Hepatocyte (in vitro differentiated cells): ENCODE measurements at regions not wholly inside any gene's neighbourhood (a gene's known extent, or its start where the extent isn't known, plus 50 kb on each side); places are given as distances from the start of the nearest gene placed in this dataset.
"Not testable (repeated sequence)": the region's sequence is repeated elsewhere in the genome, so short reads cannot be mapped to it uniquely, and the experiment has no call there.

Source experiments
- DNase-seq: peaks from one replicate; pipeline ENCODE4 v3.0.0-alpha.2; 2016; ENCODE audit warnings: low spot score
- H2AFZ ChIP-seq: fragments of 200-600 bp; sonication (generic); 2 replicates; pipeline ENCODE4 v1.6.0; 2016; ENCODE audit warnings: antibody characterized with exemption, mild to moderate bottlenecking
- H3K27ac ChIP-seq: fragments of 200-600 bp; sonication (generic); 2 replicates; pipeline ENCODE4 v1.5.1; 2016; ENCODE audit warnings: mild to moderate bottlenecking
- H3K27me3 ChIP-seq: fragments of 200-600 bp; sonication (generic); 2 replicates; pipeline ENCODE4 v1.6.1; 2016
- H3K36me3 ChIP-seq: fragments of 200-600 bp; sonication (generic); replicated peaks from 2 replicates; pipeline ENCODE4 v1.5.1; 2016; ENCODE audit warnings: low read depth; ENCODE audit not compliant: insufficient read depth
- H3K4me1 ChIP-seq: fragments of 200-600 bp; sonication (generic); 2 replicates; pipeline ENCODE4 v1.5.1; 2016; ENCODE audit warnings: mild to moderate bottlenecking, moderate library complexity; ENCODE audit not compliant: insufficient read depth
- H3K4me2 ChIP-seq: fragments of 200-600 bp; sonication (generic); 2 replicates; pipeline ENCODE4 v1.6.0; 2016
- H3K4me3 ChIP-seq: fragments of 200-600 bp; sonication (generic); 2 replicates; pipeline ENCODE4 v1.5.1; 2016; ENCODE audit warnings: mild to moderate bottlenecking
- H3K79me2 ChIP-seq: fragments of 200-600 bp; sonication (generic); 2 replicates; pipeline ENCODE4 v1.6.0; 2017; ENCODE audit warnings: mild to moderate bottlenecking
- H3K9me2 ChIP-seq: fragments of 200-600 bp; sonication (generic); replicated peaks from 2 replicates; pipeline ENCODE4 v1.6.0; 2017; ENCODE audit warnings: mild to moderate bottlenecking; ENCODE audit not compliant: insufficient read depth
- H3K9me3 ChIP-seq: fragments of 200-600 bp; sonication (generic); 2 replicates; pipeline ENCODE4 v1.5.1; 2016; ENCODE audit warnings: low read depth, mild to moderate bottlenecking
- H4K20me1 ChIP-seq: fragments of 200-600 bp; sonication (generic); 2 replicates; pipeline ENCODE4 v1.6.0; 2016; ENCODE audit warnings: mild to moderate bottlenecking; ENCODE audit not compliant: insufficient read depth, poor library complexity, severe bottlenecking
- EZH2 ChIP-seq: fragments of 200-600 bp; sonication (generic); IDR thresholded peaks from 2 replicates; pipeline ENCODE4 v1.6.1; 2016; ENCODE audit warnings: antibody characterized with exemption, mild to moderate bottlenecking, borderline replicate concordance
- EZH2phosphoT487 ChIP-seq: fragments of 200-600 bp; sonication (generic); IDR thresholded peaks from one replicate; pipeline ENCODE4 v1.6.1; 2018; ENCODE audit warnings: antibody characterized with exemption, mild to moderate bottlenecking, low read depth, moderate library complexity; ENCODE audit not compliant: unreplicated experiment, severe bottlenecking
- WGBS: methylation state at CpG from one replicate; pipeline ENCODE4 v1.1.6; 2016; ENCODE audit warnings: low lambda C conversion rate; ENCODE audit errors: missing lambda C conversion rate; 5-methylcytosine and 5-hydroxymethylcytosine counted together
- TF ChIP-seq, protein P1 (sequence below): fragments of 200-600 bp; sonication (generic); IDR thresholded peaks from 2 replicates; pipeline ENCODE4 v1.5.1; 2016; ENCODE audit warnings: antibody characterized with exemption, mild to moderate bottlenecking; ENCODE audit not compliant: poor library complexity

DNA sequence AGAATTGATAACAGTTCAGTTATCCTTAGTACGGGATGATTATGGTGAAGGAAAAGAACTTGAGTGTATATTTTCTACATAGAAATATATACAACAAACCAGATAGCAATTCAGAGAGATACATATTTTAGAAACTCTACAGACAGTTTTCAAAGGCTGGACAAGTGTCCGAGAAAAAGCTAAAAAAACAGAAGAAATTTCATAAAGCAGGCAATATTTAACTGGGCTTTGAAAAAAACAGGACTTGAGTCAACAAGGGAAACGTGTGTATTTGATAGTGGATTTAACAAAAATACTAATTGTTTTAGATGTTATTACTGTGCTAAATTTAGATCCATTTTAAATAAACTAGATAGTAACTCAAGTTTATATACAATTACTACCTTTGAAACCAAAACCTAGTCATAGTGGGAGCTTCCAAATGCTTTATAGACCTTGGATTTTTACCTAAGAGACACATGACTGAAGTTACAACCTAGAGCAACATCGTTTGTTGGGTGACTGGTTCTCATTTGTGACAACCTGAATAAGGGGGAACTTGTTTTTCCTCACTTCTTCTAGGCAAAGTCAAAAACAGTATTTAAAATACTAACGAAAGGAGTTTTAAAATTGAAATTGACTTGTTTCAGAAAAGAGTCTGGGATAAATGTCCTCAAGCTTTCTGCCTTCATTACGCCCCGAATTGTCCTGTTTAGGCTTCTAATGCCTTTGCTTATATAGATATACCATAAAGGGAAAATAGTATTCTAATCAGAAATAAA, 116.7 kb upstream of the PRSS16 start:
- peak overlapping the region; percentile 91 for H3K27ac ChIP-seq
- WGBS, result 35% methylated on average over 7 of the region's 7 CpGs
- DNase-seq, result no peak
- TF ChIP-seq EZH2phosphoT487, result no peak
- TF ChIP-seq, protein P1, sequence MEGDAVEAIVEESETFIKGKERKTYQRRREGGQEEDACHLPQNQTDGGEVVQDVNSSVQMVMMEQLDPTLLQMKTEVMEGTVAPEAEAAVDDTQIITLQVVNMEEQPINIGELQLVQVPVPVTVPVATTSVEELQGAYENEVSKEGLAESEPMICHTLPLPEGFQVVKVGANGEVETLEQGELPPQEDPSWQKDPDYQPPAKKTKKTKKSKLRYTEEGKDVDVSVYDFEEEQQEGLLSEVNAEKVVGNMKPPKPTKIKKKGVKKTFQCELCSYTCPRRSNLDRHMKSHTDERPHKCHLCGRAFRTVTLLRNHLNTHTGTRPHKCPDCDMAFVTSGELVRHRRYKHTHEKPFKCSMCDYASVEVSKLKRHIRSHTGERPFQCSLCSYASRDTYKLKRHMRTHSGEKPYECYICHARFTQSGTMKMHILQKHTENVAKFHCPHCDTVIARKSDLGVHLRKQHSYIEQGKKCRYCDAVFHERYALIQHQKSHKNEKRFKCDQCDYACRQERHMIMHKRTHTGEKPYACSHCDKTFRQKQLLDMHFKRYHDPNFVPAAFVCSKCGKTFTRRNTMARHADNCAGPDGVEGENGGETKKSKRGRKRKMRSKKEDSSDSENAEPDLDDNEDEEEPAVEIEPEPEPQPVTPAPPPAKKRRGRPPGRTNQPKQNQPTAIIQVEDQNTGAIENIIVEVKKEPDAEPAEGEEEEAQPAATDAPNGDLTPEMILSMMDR, result no peak
- no peak for TF ChIP-seq EZH2
- H3K79me2 ChIP-seq, result peaks cover 4% of the 10 kb centered on the region
- no peaks in the 10 kb centered on the region for H4K20me1 ChIP-seq
- peak overlapping the region; percentile 16 for H3K4me3 ChIP-seq
- H3K4me1 ChIP-seq, result peaks cover 11% of the 10 kb centered on the region
- no peaks in the 10 kb centered on the region for H3K9me2 ChIP-seq
- H3K9me3 ChIP-seq, result no peaks in the 10 kb centered on the region
- no peaks in the 10 kb centered on the region for H3K27me3 ChIP-seq
- H3K36me3 ChIP-seq, result no peaks in the 10 kb centered on the region
- H3K4me2 ChIP-seq, result peak overlapping the region; percentile 85
- H2AFZ ChIP-seq, result peak overlapping the region; percentile 38

DNA sequence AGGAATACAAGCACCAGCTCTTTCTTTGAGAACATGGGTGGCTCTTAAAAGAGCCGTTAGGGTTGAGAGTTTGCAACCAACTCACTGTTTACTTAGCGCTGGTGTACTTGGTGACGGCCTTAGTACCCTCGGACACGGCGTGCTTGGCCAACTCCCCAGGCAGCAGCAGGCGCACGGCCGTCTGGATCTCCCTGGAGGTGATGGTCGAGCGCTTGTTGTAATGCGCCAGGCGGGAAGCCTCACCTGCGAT, 115.3 kb upstream of the PRSS16 start:
- H3K9me2 ChIP-seq, H3K9me3 ChIP-seq, H3K27me3 ChIP-seq, DNase-seq, H4K20me1 ChIP-seq, H3K36me3 ChIP-seq: not testable (repeated sequence)
- H3K4me1 ChIP-seq, result peaks cover 11% of the 10 kb centered on the region
- peak overlapping the region; percentile 85 for H3K4me2 ChIP-seq
- peaks cover 11% of the 10 kb centered on the region for H3K79me2 ChIP-seq
- peak overlapping the region; percentile 0 for H2AFZ ChIP-seq
- peak overlapping the region; percentile 20 for H3K4me3 ChIP-seq
- 0% methylated on average over 14 of the region's 14 CpGs for WGBS
- peak overlapping the region; percentile 91 for H3K27ac ChIP-seq

DNA sequence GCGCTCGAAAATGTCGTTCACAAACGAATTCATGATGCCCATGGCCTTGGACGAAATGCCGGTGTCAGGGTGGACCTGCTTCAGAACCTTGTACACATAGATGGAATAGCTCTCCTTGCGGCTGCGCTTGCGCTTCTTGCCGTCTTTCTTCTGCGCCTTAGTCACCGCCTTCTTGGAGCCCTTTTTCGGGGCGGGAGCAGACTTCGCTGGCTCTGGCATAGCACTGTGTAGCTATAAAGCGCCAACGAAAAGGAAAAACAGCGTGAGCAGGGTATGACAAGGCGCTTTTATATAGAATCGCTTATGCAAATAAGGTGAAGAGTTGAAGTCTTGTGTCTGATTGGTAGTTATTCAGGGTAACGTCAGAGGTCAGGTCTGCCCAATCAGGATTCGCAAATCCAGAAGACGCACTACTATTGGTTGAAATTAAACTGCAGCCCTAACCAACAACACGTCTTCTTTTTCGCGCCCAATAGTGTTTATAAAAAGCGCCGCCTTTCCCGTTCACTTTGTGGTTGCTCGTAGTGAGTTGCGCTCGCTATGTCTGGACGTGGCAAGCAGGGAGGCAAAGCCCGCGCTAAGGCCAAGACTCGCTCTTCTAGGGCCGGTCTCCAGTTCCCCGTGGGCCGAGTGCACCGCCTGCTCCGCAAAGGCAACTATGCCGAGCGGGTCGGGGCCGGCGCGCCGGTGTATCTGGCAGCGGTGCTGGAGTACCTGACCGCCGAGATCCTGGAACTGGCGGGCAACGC, 114.8 kb upstream of the PRSS16 start:
- no peaks in the 10 kb centered on the region for H3K36me3 ChIP-seq
- no peaks in the 10 kb centered on the region for H3K9me2 ChIP-seq
- peaks cover 15% of the 10 kb centered on the region for H3K79me2 ChIP-seq
- no peaks in the 10 kb centered on the region for H3K27me3 ChIP-seq
- no peaks in the 10 kb centered on the region for H3K9me3 ChIP-seq
- WGBS, result 1% methylated on average over 53 of the region's 53 CpGs
- H3K4me1 ChIP-seq, result peaks cover 11% of the 10 kb centered on the region
- H2AFZ ChIP-seq, result peak overlapping the region; percentile 0
- no peaks in the 10 kb centered on the region for H4K20me1 ChIP-seq
- peak; percentile 96 for DNase-seq
- peak overlapping the region; percentile 86 for H3K4me2 ChIP-seq
- peak overlapping the region; percentile 39 for H3K4me3 ChIP-seq
- TF ChIP-seq EZH2, result no peak
- TF ChIP-seq EZH2phosphoT487, result no peak
- TF ChIP-seq, protein P1, result no peak
- peak overlapping the region; percentile 92 for H3K27ac ChIP-seq
